Fibroblast of peridontal ligament (primary cell): ENCODE measurements at regions not wholly inside any gene's neighbourhood (a gene's known extent, or its start where the extent isn't known, plus 50 kb on each side); places are given as distances from the start of the nearest gene placed in this dataset.
"Not testable (repeated sequence)": the region's sequence is repeated elsewhere in the genome, so short reads cannot be mapped to it uniquely, and the experiment has no call there.

ENCODE experiments used
- DNase-seq: peaks from one replicate; pipeline ENCODE4 v3.0.0-alpha.2; 2010; ENCODE audit errors: extremely low read depth

DNA sequence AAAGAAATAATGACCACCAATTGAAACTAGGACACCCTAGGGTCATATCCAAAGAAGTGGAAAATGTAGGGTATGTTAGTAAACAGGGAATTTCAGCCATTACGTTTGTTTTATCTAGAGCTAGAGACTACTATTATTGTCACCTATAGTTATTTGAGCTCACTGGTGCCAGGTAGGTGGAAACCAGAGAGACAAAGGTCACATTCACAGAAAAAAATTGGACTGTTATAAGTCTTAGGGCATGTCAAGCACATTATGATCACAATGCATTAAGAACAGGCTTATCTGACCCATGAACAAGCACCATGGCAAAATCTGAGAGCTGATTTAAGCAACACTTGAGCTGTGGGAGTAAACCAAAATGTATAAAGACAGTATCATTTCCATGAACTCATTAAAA, 530.1 kb upstream of the CITED2 start:
- no peak for DNase-seq

DNA sequence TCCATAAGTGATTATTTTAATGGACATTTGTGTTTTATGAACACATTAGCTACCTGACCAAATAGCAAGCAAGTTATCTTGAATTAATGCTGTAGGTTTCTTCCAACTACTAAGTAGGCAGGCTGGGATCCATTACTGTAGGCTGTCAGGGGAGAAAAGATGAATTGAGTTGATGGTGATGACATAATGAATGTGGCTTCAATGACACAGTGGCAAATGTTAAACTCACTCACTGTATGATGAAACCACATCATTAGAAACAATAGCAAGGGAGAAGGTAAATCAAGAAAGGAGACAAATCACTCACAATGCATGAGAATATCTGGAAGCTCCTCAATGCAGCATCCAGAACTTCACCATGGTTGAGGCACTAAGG, 529.7 kb upstream of the CITED2 start:
- DNase-seq, result no peak

DNA sequence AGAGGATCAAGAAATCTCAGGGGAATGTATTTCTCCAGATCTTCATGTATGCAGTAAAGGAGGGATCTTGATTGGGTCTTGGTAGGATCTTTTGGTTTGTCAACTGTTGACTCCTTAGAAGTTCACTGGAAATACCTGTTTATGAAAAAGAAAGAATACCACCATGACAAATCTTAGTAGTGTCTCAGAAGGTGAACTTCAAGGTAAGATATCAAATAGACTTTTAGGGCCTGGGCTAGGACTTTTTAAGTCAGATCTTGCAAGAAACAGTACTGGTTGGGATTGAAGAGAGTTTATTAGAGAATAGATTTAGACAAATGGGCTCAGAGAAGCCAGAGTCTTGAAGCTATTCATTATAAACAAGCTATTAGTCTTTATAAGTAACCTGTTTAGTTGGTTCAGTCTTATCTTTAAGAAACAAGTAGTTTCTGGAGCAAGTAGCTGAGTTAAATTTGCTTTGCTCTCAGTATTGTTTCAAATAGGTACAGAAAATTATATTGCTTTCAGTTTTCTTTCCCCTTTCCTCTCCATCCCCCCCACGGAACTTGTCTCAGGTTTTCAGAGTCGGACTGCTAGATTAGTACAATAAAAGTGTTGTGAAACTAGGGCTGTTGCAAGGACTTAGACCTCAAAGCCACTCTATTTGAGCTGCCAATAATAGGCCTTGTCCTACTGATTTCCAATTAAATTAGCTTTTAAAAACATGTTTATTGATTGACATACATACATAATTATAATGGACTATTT, 529.1 kb upstream of the CITED2 start:
- DNase-seq, result no peak

DNA sequence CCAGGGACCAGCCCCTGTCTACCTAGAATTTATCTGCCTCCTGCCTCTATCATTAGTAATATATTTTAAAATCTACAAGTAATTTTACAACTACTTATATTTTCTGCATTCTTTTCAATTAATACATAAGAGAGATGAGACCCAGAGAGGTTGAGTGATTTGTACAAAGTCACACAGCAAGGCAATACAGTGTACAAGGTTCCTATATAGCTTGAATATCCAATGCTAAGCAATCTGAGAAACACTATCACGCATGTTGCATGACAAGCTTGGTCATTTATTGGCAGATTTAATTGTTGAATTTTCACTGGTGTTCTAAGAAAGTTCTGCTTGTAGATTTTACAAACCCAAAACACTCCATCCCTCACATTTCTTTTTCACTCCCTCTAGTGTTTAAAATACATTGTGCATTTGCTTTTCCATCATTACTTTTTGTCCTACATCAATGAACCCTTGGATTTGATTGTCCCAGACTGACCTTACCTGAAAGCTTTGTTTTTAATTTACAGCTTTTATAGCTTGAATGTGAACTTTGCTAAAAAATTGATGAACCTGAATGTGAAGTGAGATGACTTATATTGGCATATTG, 520.9 kb upstream of the CITED2 start:
- DNase-seq, result peak; percentile 35

DNA sequence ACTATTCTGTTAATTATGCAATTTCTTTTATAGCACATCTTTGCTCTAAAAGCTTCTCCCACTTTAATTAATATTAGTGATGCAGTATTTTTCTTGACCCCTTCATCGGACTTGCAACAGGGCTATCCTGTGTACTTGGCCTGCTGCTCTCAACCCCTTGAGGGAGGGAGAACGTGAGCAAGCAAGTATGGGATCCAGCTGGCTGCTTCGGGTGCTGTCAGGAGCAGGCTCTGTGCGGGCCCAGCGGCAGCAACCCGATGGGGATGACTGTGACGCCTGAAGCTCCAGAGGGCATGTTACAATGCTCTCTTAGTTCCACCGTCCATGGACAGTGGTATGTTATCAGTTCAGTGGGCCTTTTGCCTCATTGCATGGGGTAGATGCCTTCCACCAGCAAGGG, 519.8 kb upstream of the CITED2 start:
- DNase-seq, result no peak

DNA sequence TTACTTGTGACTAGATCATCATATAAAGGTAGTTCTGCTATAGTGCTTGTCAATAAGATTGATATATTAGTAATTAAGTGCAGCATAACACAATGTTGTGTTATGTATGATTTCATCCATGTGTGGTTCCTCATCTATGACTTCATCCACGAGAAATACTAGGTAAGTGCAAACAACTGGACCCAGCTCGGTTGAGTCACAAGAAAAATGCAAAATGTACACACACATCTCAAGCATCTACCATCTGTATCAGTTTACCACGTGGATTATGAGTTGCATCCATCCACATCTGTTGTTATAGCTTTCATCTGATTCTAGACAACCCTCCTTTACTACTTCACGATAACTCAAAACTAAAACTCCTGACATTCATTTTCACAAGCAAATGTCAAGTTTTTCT, 517.0 kb upstream of the CITED2 start:
- peak; percentile 49 for DNase-seq

DNA sequence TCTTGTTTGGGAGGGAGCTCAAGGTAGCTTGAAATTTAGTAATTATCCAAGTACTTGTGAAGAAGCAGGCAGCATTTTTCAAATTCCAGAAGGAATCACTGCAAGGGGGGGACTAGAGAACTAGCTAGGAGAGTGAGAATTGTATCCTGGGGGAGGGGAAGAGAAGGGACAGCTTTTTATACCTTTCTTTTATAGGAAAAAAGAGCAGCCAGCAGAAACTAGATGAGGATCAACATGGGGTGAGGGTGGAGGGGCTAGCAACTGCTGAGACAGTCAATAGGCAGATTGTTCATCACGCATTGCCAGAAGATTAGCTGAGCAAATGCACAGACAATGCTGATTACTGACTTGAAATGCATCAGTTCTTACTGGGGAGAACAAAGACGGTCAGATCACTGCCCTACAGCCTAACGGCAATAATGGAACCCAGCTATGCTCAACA, 514.3 kb upstream of the CITED2 start:
- DNase-seq, result no peak

DNA sequence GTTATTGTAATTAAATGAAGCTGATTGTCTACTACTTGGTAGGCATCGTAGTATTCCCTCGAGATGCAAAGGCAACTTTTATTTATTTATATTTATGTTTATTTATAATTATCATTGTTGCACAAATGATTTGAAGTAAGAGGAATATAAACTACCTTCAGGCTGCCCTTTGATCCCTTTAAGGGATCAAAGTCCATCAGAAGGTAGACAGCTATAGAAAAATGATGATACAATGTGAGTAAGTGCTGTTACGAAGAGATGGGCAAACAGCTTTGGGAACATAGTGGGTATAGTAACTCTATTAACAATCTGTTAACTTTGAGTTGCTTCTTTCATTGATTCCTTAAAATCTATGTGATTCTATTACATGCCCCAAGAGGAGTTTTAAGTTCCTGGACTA, 512.8 kb upstream of the CITED2 start:
- no peak for DNase-seq

DNA sequence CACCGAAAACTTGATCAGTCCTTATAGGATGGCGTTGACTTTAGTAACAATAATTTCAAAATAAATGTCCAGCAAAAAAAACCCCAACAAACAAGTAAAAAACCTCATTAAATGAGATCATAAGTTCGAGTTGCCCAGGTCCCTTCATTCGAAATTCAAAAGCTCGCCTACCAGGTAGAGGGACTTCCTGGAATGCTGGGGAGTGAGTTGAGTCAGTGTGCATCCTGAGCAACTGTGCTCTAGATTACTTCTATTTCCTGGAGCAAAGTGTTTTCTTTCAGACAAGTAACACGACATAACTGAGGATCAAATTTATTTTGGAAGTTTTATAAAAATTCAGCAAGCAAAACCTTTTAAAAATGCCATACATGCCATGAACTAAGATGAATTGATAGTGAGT, 511.9 kb upstream of the CITED2 start:
- no peak for DNase-seq

DNA sequence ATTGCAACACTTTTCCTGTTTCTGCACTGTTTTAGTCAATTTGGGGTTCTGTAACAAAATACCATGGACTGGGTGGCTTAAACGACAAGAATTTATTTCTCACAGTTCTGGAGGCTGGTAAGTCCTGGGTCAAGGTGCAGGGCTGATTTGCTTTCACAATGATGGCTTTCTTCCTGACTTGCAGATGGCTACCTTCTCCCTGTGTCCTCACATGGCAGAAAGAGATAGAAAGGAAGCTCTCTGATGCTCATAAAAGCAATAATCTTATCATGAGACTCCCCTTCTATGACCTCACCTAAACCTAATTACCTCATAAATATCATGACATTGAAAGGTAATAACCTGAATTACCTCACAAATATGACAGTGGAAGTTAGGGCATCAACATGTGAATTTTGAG, 511.5 kb upstream of the CITED2 start:
- no peak for DNase-seq

DNA sequence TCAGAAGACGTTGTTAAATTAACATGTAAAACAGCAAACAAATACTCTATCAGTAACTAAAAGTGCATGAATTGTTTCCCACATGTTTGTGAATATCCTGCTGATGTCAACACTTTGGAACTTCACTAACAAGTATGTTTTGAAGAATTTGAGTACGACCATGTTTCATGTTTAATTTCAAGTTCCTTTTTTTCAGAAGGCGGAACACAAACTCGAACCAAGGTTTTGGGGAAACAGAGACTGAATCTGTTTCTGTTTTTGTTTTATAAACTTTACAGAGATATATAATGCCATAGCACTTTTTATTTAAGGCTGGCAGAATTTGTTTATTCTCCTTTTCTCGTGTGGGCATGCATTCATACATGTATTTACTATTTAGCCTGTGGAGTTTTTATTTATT, 509.3 kb upstream of the CITED2 start:
- DNase-seq, result peak; percentile 50

DNA sequence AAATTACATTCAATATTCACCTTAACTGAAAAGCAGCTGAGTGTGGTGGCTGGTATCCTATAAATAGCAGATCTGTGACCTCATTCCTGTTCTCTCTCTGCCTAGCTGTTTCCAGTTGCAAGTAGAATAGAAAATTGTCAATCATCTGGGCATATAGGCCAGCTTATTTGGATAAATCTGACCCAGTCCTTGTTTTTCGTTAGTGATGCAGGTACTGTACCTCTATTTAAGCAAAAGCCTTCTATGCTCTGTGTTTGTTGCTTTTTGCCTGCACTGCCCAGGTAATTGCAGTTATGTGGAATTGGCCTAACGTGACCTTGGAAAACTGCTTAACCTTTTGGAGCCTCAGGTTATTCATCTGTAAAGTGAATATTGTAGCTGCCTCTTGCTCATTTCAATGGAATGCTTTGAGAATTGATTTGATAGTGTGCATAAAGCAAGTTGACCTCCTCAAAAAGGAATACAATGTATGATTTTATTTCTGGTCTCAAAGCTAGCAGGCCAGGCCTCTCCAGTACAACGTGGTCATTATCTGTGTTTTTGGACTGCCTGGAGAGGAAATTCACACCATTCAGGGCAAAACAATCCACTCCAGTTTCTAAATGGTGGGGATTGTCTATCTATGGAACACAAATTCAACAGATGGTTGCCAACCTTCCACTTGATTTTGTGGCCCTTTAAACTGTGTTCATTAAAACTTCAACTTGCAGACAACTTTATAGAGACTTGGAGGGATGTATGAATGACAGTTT, 508.7 kb upstream of the CITED2 start:
- peak; percentile 46 for DNase-seq

DNA sequence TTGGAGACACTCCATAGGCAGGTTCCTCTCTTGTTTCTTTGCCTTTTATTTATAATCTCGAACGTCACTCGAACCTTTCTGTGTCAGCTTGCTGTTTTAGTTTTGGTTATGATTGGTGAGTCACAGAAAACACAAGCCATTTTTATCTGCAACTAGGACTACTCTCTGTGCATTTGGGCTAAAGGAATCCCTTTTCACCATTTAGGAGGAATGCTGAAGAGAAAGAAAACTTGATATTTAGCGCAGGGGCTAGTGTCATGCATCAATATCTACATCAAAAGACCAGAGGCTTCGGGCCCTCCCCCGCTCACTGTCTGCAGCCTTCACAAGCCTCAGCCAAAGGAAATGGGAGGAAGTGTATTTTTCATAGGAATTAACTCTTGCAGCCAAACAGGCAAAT, 507.8 kb upstream of the CITED2 start:
- DNase-seq, result peak; percentile 69

DNA sequence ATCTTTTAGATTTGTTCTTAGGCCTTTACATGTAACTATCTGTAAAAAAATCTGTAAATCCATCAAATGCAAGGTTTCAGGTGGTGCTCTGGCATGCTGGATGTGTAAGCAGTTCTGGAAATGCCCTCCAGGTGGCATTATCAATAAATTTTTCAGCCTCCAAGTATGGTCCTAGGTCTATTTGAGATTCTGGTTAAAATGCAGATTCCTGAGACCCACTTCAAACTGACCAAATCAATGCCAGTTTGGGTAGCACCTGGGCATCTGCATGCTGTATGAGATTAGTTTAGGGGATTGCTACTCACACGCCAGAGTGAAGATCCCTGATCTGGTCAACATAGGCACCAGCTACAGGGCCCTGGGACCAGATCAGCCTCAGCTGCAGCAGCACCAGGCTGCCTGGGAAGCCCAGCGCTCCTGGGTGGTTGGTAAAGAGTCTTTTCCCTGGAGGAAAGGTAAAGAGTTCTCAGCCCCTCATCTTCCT, 507.3 kb upstream of the CITED2 start:
- DNase-seq, result peak; percentile 57

DNA sequence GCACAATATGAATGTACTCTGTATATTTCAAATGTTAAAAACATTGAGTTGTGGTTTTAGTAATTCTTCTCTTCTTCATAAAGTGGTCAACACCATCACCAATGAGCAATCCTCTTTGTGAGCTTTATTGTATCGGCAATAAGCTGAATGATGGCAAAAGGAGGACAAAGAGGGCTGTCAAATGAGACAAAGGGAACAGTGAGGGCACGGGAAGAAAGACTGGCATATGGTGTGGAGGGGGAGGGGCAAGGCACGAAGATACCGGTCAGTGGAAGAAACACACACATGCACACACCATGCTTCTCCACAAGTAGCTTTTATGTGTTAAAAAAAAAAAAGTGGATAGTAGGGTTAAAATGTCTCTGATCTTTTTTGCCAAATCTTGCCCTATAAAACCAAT, 506.8 kb upstream of the CITED2 start:
- DNase-seq, result no peak

DNA sequence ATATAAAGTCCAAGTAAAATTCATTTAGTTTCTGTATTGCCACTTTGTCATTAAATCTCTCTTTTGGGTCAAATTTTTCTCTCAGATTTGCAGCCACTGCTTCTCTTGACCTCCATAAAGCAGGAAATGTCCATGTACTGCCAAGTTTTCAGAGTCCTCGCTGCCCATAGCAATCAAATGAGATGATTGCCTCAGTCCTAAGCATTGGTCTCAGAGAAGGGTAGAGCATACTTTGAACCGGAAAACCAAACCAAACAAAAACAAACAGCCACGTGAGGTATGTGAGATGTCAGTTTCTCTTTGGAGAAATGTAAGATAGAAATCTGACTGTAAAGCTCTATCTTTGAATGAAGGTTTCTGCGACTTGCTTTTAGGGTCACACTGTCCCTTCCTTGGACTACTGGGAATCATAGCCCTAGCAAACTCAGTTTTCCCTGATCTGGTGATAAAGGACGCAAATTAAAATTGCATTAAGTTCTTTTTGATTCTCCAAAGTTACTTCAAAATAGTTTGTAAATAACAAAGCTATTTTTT, 505.4 kb upstream of the CITED2 start:
- DNase-seq, result peak; percentile 48

DNA sequence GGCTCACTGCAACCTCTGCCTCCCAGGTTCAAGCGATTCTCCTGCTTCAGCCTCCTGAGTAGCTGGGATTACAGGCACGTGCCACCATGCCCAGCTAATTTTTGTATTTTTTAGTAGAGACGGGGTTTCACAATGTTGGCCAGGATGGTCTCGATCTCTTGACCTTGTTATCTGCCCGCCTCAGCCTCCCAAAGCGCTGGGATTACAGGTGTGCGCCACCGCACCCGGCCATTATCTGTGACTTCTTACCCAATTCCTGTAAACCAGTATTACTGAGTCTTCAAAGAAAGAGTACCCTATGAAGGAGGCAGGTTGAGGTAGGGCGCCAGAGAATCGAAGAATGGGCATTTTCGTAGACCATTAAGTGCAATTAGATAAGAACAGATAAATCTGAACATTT, 504.8 kb upstream of the CITED2 start:
- DNase-seq, result not testable (repeated sequence)

DNA sequence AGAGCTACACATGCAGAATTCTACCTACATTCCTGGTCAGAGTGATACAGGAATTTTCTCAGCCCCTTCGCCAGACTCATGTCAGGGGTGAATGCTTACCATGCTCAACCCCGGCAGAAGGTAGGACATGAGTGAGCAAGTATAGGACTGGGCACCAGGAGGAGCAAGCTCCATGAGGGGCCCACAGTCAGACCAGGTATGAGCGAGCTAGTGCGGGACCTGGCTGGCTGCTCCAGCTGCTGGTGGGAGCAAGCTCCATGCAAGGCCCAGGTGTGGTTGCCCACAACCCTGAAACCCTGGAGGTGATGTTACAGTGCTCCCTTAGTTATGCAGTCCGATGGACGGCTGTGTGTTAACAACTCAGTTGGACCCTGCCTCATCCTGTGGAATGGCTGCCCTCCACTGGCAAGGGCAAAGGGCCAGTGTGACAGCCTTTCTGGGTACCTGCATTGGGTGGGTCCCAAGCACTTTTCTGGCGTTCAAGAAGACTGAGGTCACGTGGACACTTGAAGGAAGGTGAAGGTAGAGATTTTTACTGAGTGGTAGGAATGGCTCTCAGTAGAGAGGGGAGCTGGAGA, 503.5 kb upstream of the CITED2 start:
- DNase-seq, result no peak

DNA sequence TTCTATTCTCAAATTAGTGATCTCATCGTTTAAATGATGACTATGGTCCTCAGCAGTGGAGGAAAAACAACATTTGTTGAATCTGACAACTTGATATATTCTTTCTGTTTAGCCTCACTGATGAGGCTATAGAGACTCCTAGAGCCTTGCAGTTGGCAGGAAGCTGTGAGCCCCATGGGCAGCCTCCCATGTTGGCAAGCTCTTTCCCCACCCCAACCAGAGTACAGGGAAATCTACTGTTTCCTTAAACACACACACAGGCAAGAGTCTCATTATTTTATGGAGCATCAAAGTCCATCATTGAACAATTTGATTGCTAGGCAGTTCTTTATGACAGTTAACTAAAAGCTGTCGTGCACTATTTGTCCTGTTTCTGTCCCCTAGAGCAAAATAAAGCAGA, 498.2 kb upstream of the CITED2 start:
- DNase-seq, result peak; percentile 32

DNA sequence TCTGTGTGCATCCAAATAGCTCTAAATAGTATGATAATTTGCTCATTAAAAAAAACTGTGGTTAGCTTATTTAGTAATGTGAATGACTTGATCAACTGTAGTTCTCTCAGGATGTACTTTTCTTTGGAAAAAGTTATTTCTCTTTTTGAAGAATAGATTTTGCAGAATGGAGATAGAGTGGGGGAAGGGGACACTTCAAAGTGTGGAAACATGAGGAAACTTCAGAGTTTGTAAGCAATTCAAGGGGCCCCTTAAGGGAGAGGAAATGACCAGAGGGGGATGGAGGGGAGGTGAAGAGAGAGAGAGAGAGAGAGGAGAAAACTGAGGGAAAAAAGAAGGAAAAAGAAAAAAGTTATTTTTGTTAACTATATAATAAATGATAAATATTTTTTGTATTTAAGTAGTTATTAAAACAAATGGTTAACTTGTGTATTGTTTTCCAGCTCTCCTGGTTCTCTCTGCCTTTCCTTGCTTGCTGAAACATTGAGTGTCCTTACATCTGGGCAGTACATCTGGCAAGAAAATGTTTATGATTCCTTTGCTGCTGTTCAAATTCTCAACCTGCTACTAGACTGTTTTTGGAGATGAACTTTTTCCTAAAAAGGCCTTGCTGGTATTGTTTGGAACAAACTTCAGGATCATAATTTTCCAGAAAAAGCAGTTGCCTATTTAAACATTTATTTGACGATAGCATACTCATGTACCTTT, 497.5 kb upstream of the CITED2 start:
- peak; percentile 23 for DNase-seq

DNA sequence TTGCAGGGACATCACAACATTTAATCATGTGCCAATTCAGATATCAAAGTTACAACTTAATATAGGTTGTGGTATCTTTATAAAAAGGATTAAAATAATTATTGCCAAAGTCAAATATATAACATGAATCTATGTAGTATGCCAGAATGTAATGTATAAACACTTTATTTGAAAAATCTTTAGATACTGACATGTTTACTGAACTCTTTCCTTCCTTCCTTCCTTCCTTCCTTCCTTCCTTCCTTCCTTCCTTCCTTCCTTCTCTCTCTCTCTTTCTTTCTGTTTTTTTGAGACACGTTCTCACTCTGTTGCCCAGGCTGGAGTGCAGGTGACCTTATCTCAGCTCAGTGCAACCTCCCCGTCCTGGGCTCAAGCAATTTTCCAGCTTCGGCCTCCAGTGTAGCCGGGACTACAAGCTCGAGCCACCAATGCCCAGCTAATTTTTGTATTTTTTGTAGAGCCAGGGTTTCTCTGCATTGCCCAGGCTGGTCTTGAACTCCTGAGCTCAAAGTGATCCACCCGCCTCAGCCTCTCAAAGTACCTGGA, 496.8 kb upstream of the CITED2 start:
- DNase-seq, result no peak
